WERI-Rb-1 (cell line): ENCODE measurements at regions not wholly inside any gene's neighbourhood (a gene's known extent, or its start where the extent isn't known, plus 50 kb on each side); places are given as distances from the start of the nearest gene placed in this dataset.

Experiments
- DNase-seq: peaks from one replicate; pipeline ENCODE4 v3.0.0-alpha.2; 2020
- H3K27ac ChIP-seq: fragments of 250-450 bp; sonication (Bioruptor Pico); 2 replicates; pipeline ENCODE4 v1.5.1; 2020; ENCODE audit warnings: mild to moderate bottlenecking, moderate library complexity
- H3K27me3 ChIP-seq: fragments of 250-450 bp; sonication (Bioruptor Pico); 2 replicates; pipeline ENCODE4 v1.5.1; 2021; ENCODE audit warnings: mild to moderate bottlenecking, low read depth, moderate library complexity; ENCODE audit not compliant: insufficient read depth, severe bottlenecking
- H3K36me3 ChIP-seq: fragments of 250-450 bp; sonication (Bioruptor Pico); 2 replicates; pipeline ENCODE4 v1.5.1; 2020; ENCODE audit warnings: mild to moderate bottlenecking, moderate library complexity
- H3K4me3 ChIP-seq: 2 replicates; pipeline ENCODE4 v1.5.1; 2011; ENCODE audit warnings: low read depth, mild to moderate bottlenecking, control low read depth, low read length
- H3K9me3 ChIP-seq: fragments of 250-450 bp; sonication (Bioruptor Pico); 2 replicates; pipeline ENCODE4 v1.5.1; 2021; ENCODE audit warnings: mild to moderate bottlenecking, moderate library complexity; ENCODE audit not compliant: severe bottlenecking
- CTCF ChIP-seq: IDR thresholded peaks from 2 replicates; pipeline ENCODE4 v1.5.1; 2011; ENCODE audit warnings: low read depth, mild to moderate bottlenecking, control low read depth, inconsistent platforms, low read length

GRCh38 chr16:80466024-80466987, 74.5 kb upstream of the DYNLRB2 start:
- H3K27me3 ChIP-seq: peaks cover 4% of the 10 kb centered on the region
- no peaks in the 10 kb centered on the region for H3K36me3 ChIP-seq
- H3K4me3 ChIP-seq: no peak overlapping the region
- DNase-seq: peak; percentile 33
- no peaks in the 10 kb centered on the region for H3K9me3 ChIP-seq
- H3K27ac ChIP-seq: no peak overlapping the region
- TF ChIP-seq CTCF: peak; percentile 64

GRCh38 chr16:80463751-80464495, 76.9 kb upstream of the DYNLRB2 start:
- TF ChIP-seq CTCF: no peak
- Histone ChIP-seq H3K4me3 (no peak overlapping the region), H3K36me3 (no peaks in the 10 kb centered on the region), H3K27ac (no peak overlapping the region), H3K27me3 (peaks cover 4% of the 10 kb centered on the region), H3K9me3 (no peaks in the 10 kb centered on the region)
- DNase-seq: no peak

- Histone ChIP-seq H3K36me3 (no peaks in the 10 kb centered on the region), H3K27me3 (peaks cover 4% of the 10 kb centered on the region), H3K4me3 (no peak overlapping the region), H3K27ac (no peak overlapping the region), H3K9me3 (no peaks in the 10 kb centered on the region)
- TF ChIP-seq CTCF: no peak
- no peak for DNase-seq
These were observed 77.5 kb upstream of the DYNLRB2 start for GRCh38 chr16:80463326-80463725.

- H3K9me3 ChIP-seq: no peaks in the 10 kb centered on the region
- no peak for DNase-seq
- no peaks in the 10 kb centered on the region for H3K36me3 ChIP-seq
- no peak overlapping the region for H3K27ac ChIP-seq
- TF ChIP-seq CTCF: no peak
- peaks cover 4% of the 10 kb centered on the region for H3K27me3 ChIP-seq
- H3K4me3 ChIP-seq: no peak overlapping the region
These were observed 77.9 kb upstream of the DYNLRB2 start for GRCh38 chr16:80462917-80463316.

GRCh38 chr16:80460988-80461387, 79.8 kb upstream of the DYNLRB2 start:
- no peak overlapping the region for H3K27ac ChIP-seq
- no peak for TF ChIP-seq CTCF
- no peaks in the 10 kb centered on the region for H3K9me3 ChIP-seq
- no peak for DNase-seq
- peaks cover 2% of the 10 kb centered on the region for H3K27me3 ChIP-seq
- H3K36me3 ChIP-seq: no peaks in the 10 kb centered on the region
- no peak overlapping the region for H3K4me3 ChIP-seq
